ENCODE measurements at regions not wholly inside any gene's neighbourhood (a gene's known extent, or its start where the extent isn't known, plus 50 kb on each side); places are given as distances from the start of the nearest gene placed in this dataset.

DNA sequence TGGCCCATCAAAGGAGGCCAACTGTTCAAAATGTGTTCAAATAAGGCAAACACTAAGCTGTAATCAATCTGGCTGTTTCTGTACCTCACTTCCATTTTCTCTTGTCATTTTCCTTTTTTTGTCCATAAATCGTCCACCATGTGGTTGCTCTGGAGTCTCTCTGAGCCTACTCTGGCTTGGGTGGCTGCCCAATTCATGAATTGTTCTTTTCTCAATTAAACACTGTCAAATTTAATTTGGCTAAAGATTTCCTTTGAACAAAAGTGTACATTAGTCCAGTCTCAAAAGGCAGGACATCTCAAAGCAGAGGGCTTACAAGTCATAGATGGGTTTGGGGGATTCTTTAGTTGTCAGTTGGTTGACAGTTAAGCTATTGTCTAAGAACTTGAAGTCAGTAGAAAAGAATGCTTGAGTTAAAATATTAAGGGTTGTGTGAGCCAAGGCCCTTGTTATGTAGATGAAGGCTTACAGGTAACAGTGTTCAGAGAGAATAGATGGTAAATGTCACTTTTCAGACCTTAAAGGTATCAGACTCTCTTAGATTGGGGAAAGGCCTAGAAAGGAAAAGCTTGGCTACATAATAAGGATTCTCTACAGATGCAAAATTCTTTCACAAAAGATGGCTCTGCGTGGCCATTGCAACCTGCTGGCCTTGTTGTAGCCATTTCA is 831.2 kb upstream of the CDH2 start:
- DNase-seq = no peak

DNA sequence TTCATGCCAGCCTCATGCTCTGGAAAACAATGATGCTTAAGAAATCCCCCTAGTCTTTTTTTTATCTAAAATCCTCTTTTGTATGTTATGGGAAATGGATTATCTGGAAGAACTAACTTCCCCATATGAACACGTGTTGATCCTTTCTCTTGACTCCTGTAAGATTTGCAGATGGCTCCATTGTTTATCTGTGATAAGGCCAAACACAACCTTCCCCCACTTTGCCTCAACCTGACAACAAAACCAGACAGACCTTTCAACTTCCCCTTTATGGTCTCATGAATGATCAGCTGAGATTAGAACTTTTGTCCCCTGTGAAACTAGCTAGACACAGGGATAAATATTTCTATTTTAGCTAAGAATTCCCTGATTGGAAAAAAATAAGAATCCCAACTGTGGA is 828.0 kb upstream of the CDH2 start:
- DNase-seq = no peak

DNA sequence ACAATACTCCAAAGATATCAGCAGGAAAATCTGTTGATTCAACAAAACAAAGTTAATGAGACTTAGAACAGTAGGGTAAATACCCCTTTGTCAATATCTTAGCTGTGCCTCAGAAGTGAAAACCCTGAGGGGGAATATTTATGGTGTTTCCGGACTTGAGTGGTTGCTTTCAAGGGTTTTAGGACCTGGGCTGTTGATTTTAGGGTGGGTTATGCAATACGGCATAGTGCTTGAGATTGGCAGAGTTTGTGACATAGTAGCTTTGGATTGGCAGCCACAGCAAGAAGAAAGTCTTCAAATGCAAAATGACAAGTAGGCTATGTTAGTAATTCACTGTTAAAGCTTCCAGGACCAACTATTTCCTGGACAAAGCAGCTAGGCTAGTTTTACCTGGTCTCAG is 826.3 kb upstream of the CDH2 start:
- no peak for DNase-seq

DNA sequence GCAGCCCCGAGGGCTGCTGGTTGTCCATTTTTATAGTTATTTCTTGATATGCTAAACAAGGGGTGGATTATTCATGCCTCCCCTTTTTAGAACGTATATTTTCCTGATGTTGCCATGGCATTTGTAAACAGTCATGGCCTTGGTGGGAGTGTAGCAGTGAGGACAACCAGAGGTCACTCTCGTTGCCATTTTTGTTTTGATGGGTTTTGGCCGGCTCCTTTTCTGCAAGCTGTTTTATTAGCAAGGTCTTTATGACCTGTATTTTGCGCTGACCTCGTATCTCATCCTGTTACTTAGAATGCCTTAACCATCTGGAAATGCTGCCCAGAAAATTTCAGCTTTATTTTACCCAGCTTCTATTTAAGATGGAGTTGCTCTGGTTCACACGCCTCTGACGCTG is 825.8 kb upstream of the CDH2 start:
- DNase-seq = no peak

DNA sequence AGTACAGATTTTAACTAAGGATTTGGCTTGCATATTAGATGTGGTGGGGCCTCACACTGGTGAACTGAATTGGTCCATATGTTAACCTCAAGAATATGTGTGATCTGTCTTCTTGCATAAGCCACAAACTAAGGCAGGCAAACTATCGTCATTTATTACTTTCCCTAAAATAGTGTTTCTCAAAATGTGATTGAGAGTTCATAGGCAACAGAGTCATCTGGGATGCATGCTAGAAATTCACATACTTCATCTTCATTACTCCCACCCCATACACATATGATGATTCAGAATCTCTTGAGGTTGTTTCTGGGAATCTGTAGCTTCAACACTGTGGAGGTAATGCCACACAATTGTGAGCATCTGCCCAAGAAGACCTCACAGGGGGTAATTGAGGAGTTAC is 822.8 kb upstream of the CDH2 start:
- DNase-seq = no peak

DNA sequence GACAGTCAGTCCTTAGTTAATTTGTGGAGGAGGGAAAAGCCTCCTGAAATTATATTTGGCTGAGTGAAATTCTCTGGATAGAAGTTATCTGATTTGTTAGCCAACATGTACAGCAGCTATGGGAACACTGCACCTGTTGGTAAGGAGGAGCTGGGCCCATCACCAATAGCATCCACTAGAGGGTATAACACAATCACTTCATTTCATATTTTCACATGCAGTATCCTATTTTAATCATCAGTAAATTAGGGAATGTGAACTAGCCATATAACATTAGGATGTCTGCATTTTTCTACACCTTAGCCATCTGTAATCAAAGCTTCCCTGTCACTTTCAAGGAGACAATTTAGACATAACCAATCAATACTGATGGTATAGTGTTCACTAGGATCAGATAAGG is 818.4 kb upstream of the CDH2 start:
- DNase-seq = no peak

DNA sequence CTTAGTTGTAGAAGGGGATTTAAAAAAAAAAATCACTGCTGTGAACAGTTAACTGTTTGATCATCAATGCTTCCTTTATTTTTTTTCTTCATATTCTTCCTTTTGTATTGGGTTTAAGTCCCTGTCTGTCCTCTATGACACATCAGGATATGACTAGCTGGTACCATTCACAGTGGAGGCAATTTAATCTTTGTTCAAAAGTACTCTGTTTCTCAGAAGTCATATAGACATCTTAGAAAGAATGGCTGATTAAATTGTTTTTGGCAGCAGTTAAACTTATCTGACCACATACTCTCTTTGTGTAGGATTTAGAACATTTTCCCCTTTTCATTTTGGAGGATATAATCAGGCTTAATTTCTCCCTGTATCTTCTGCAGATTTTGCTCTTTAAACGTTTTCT is 807.8 kb upstream of the CDH2 start:
- no peak for DNase-seq

DNA sequence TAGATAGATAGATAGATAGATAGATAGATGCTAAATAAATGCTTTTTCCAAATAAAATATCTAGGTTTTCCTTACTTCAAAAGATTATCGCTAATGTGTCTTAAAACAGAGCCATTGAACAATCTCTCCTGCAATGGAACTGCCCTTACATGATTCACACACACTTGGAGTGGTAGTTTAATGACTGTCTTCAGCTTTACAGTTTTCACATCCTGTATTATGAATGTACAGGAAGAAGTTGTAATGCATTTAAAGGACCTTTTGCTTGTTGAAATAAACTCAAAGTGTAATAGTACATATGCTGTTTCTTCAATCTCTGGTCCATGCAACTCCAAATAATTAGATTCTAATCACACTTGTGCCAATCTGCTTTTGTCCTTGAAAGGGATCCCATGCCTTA is 797.6 kb upstream of the CDH2 start:
- no peak for DNase-seq

DNA sequence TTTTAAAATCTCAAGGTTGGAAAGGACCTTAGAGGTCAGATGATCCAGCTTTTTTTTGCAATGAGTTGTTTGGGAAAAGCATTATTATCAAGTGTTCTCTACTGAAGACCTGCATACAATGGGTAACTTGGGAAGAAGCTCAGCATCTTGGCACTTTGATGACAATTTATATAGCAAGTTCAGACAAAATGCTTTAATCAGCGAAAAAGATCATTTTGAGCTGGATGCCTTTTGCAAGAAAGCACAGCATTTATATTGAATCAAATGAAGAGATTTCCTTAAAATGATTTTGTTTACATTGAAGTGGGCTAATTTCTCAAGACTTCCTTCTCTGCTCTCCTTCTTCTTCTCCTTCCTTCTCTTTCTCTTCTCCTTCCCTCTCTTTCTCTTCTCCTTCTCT is 796.4 kb upstream of the CDH2 start:
- DNase-seq = no peak

DNA sequence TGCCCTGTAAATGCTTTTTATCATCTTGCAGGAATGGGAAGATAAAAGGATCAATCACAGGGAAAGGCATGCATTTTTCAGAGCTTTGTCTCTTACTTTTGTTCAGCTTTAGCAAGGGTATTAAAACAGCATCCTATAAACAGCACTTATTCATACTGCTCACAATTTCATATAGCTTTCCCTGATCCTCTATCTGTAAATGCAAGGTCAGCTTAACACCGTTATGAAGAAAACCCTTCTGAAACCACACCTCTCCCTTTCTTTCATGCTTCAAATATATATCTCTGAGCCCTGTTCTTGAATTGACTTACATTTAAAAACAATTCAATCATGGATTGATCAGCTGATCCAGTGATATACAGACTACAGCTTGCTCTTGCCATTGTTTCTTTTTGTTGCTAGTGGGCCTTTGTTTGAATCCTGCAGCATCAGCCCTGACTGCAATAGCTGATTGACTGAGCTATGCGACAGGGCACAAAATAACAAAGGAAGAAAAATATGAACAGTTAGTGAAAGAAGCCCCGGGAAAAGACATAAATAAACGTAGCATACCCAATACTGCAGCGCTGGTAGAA is 795.5 kb upstream of the CDH2 start:
- DNase-seq = no peak

DNA sequence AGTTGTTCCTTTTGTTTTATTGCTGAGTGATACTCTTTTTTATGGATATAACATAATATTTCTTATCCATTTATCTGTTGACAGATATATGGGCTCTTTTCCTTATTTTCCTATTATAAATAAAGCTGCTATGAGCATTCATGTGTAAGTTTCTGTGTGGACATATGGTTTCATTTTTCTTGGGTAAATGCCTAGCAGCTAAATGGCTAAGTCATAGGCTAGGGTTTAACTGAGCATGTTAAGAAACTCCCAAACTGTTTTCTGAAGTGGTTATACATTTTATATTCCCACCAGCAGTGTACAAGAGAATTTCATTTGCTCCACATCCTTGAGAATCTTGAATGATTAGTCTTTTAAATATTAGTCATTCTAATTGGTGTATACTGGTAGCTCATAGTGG is 786.6 kb upstream of the CDH2 start:
- no peak for DNase-seq

DNA sequence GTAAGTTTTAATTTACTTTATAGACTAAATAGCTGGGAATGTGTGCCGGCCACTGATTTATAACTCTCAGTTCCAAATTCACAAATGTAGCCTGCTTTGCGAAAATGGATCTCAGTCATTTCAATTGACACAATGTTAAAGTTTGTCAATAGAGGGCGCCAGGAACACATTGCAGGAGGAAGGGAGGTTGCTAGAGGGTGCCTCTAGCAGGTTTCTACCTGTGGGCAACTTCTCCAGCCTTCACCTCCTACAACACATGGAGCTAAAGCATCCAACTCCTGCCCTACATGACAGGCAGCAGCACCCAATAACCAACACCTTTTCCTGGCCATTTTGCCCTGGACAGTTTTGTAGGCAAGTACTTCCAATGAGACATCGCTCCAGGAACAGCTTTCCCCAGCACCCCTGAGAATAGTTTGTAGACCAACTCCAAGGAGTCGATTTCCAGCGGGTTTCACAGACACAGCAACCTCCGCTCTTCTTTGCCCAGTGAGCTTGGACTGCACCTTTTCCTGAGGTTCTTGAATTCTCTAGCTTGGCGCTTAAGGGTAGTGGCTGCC is 784.8 kb upstream of the CDH2 start:
- DNase-seq = no peak

DNA sequence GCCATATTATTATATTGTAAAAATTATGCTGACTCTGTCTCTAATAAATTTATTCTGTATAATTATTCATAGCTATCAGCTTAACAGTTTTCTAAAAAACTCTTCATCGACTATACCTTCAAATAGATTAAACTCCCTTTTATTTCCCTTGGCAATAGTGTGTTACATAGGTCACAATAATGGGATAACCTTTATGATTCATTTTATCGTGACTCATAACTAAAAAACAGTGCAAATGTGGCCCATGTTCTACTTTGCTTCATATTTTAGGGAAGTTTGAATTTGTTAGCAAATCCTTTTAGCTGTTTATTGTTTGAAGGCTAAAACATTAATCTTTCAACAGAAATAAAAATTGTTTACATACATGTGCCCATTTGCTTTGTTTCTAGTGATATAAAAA is 783.2 kb upstream of the CDH2 start:
- DNase-seq = no peak

DNA sequence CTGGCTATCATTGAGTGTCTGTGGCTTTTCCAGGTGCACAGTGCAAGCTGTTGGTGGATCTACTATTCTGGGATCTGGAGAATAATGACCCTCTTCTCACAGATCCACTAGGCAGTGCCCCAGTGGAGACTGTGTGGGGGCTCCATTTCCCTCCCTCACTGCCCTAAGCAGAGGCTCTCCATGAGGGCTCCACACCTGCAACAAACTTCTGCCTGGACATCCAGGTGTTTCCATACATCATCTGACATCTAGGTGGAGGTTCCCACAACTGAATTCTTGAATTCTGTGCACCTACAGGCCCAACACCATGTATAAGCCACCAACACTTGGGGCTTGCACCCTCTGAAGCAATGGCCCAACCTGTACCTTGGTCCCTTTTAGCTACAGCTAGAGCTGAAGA is 775.4 kb upstream of the CDH2 start:
- DNase-seq = no peak

DNA sequence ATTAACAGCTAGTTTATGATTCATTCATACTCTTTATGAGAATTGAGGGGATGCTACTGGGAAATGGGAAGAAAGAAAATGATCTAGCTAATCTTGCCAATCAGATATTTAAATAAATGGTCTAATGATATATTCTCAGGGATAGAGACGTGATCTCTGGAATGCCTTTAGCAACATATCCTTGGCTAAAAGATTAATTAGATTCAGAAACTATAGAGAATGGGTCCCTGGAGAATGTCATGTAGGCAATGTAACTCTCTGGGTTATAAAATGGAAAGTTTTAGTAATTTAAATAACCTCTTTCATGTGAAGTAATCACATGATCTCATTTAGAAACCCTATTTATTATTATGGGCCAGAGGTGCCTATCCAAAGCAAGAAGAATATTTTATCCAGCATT is 771.0 kb upstream of the CDH2 start:
- no peak for DNase-seq

DNA sequence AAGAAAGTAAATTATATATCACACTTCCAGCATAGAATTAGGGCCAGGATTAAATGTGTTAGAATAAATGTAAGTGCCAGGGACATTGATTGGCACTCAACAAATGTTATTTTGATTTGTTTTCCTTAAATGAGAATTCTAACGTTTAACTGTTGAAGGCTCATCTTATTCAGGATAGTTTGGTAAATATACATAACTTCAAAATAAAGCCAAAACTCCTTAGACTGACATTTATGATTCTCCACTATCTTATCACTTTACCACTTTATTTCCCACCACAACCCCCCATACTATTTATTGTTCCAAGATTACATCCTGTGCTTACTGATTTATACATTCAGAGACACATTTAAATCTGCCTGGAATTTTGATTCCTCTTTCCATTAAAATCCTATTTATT is 769.5 kb upstream of the CDH2 start:
- no peak for DNase-seq

DNA sequence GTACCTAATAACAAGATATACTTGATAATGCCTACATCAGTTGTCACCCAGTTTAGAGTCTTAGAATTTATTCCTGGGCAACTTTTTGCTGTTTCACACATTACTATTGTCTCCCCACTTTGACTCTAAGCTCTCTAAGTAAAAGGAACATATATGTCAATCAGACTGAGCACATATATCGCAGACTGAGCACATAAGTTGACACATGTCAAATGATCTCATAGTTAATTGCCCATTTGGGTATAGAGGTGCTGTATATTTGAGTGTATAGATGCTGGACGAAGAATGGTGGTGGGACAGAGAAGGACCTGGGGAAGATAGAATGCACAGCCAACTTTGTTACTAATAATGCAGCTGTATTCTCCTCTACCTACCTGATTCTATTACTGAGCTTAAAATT is 746.0 kb upstream of the CDH2 start:
- DNase-seq = no peak

DNA sequence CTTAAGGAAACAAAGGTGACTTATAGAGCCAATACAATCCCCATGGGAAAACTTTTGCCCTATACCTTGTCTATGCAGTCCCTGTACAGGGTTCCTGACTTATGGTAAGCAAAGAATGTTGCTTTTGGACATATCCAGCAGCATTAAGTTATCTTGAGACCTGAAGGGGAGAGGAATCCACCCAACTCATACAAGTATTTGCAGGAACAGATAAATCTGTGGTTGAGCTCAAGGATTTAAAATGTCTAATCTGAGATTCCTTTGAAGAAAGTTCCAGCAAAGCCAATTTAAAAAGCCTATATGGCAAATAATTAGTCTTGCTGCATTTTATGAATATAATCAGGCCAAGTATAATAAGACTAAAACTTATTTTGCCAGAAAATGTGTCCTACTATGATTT is 739.5 kb upstream of the CDH2 start:
- DNase-seq = no peak

DNA sequence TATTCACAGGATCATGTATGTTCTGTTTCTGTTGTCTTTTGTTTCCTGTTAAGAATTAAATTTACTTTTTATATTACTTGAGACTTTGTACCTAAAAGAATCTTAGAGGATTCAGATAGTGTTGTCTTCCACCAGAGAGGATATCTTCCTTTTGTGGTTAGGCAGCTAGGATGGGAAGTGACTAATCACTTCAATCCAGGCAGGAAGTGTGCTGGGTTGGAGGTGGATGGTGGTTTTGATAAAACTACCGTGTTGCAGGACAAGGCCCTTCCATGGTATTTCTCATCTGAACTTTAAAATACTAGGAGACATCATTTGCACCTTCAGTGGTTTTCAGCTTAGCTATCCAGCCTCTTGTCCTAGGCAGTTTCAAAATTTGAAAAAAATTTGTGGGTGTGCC is 728.6 kb upstream of the CDH2 start:
- DNase-seq = no peak

DNA sequence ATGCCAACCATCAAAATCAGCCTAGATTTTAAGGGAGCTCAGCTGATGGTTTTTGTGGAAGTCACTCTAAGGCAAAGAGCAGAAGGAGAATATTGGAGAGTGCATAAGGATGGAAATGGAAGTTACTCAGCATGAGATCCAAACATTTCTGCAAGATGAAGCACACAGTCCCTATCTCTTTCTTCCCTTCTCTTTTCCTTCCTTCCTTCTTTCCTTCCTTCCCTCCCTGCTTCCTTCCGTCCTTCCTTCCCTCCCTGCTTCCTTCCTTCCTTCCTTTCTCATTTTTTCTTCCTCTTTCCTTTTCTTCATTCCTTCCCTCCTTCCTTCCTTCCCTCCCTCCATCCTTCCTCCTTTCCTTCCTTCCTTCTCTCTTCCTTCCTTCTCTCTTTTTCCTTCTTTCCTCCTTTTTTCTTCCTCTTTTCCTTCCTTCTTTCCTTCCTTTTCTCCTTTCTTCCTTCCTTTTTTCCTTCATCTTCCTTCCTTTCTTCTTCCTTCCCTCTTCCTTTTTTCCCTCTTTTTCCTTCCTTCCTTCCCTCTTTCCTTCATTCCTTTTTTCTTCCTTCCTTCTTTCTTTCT is 727.9 kb upstream of the CDH2 start:
- no peak for DNase-seq

DNA sequence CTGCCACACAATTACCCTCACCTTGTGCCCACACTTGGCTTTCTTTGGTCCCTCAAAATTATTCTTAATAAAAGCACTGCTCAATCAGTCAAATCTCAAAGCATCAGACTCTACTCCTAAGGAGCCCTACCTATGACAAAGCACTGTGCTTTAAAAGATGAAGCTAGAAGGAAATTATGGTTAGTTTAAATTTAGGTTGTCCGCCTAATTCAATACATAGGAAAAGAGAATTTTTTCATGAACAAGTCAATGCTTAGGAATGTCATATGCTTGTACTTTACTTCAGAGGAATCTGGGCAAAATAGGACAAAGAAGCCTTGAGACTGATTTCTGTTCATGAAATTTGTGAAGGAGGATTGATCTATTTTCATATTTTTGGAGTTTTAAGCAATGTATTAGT is 726.4 kb upstream of the CDH2 start:
- no peak for DNase-seq

DNA sequence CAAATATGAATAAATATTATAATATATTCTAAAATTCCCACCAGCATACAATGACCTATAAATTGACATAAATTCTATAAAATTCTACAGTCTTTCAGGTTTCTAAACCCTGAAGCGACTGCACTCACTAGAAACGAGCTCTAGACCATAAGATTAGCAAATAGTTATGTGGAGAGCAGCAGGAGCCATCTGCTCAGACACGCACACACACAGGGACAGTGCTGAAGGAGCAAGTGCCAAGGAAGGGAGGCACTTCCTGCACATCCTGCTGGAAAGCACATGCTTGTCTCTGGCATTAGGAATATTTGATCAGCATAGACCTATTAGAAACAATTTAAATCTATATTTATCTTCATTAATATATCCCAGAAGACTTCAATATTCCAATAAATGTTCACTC is 713.9 kb upstream of the CDH2 start:
- DNase-seq = no peak

DNA sequence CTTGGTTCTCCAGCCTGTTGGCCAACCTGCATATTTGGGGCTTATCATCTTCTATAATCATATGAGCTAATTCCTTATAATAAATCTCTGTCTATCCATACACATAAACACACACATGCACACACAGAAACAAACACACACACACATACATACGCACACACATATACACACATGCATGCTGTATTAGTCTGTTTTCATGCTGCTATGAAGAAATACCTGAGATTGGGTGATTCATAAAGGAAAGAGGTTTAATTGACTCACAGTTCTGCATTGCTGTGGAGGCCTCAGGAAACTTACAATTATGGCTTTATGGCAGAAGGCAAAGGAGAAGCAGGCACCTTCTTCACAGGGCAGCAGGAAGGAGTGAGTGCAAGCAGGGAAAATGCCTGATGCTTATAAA is 707.4 kb upstream of the CDH2 start:
- DNase-seq = no peak

DNA sequence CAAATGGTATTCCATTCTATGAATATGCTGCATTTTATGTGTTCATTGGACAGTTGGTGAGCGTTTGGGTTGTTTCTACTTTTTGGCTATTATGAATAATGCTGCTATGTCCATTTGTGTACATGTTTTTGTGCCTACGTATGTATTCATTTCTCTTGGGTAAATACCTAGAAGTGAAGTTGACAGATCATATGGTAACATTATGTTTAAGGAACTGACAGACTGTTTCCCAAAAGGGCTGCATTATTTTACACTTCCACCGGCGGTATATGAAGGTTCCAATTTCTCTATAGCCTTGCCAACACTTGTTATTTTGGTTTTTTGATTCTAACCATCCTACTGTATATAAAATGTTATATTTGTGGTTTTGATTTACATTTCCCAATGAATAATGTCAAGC is 703.9 kb upstream of the CDH2 start:
- no peak for DNase-seq

DNA sequence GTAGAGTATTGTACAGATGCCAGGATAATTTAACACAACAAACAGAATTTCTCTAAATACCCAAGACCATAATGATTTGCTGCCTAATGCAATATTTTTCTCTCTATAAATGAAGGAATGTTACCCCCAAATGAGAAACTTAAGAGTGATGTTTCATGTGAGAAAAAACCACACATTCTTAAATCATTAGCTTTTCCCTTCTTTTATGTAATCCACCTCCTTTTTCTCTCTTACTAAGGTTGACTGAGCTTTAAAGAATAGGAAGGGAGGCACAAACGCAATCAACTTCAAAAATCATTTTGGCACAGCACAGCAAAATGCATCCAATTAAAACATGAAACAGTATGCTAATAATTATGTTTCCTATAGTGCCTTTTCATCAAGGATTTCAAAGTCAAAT is 698.1 kb upstream of the CDH2 start:
- DNase-seq = no peak

All from CD4-positive, alpha-beta T cell treated with Interleukin-15 for 1 hour (primary cell).